Thyroid gland (tissue), 4 donors: ENCODE measurements at regions not wholly inside any gene's neighbourhood (a gene's known extent, or its start where the extent isn't known, plus 50 kb on each side); places are given as distances from the start of the nearest gene placed in this dataset.

ENCODE experiments used
- CTCF ChIP-seq, 6 experiments: fragments of 200-600 bp in 3 of 6; fragments of 450-650 bp in 3 of 6; sonication (generic) in 3 of 6; IDR thresholded peaks; one replicate each; pipeline ENCODE4 v1.5.1; 2016 to 2019; ENCODE audit warnings: antibody characterized with exemption in 6 of 6, mild to moderate bottlenecking in 2 of 6, inconsistent platforms in 1 of 6, moderate library complexity in 1 of 6
- POLR2A ChIP-seq, 2 donors: fragments of 450-650 bp; IDR thresholded peaks; one replicate each; pipeline ENCODE4 v1.6.1; 2017; ENCODE audit warnings: antibody characterized with exemption in 2 of 2, mild to moderate bottlenecking in 2 of 2, moderate library complexity in 1 of 2

- TF ChIP-seq POLR2A (IDR thresholded peaks at IDR 0.05): no peak
- no peak for TF ChIP-seq CTCF (IDR thresholded peaks at IDR 0.05)
Observed at GRCh38 chr11:114790910-114791309, 112.6 kb downstream of the NXPE2 start.
